Kidney epithelial cell (primary cell): ENCODE measurements at regions not wholly inside any gene's neighbourhood (a gene's known extent, or its start where the extent isn't known, plus 50 kb on each side); places are given as distances from the start of the nearest gene placed in this dataset.
A peak's percentile ranks its signal among the peaks of the same experiment; 100 is the strongest.

ENCODE experiments used
- DNase-seq: peaks from one replicate; pipeline ENCODE4 v3.0.0-alpha.2; 2010; ENCODE audit warnings: low read depth
- H3K27me3 ChIP-seq: 2 replicates; pipeline ENCODE4 v1.6.0; 2011; ENCODE audit warnings: low read length; ENCODE audit not compliant: control insufficient read depth, insufficient read depth
- H3K36me3 ChIP-seq: 2 replicates; pipeline ENCODE4 v1.5.1; 2011; ENCODE audit warnings: low read length; ENCODE audit not compliant: control insufficient read depth, insufficient read depth
- H3K4me3 ChIP-seq: 2 replicates; pipeline ENCODE4 v1.5.1; 2011; ENCODE audit warnings: low read depth, mild to moderate bottlenecking, control low read depth, low read length
- TF ChIP-seq, protein P1 (sequence below): IDR thresholded peaks from 2 replicates; pipeline ENCODE4 v1.5.1; 2011; ENCODE audit warnings: mild to moderate bottlenecking, moderate library complexity, low read length, control low read depth, inconsistent platforms; ENCODE audit not compliant: insufficient read depth, poor library complexity, severe bottlenecking

DNA sequence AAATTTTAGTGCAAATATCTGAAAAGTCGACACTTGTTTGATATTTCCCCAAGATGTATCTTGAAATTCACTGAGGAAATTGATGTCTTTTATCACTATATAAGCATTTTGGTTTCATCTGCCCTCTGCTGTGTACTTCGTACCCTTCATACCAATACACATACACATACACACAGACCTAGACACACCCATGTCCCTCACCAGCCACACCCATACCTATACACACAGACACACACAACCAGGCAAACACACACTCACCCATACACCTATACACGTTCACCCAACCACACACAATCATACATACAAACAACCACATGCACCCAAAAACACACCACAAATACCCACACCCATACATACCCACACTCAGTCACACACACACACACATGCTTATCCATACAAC lies 367.8 kb downstream of the HINT1 start:
- H3K36me3 ChIP-seq, result no peaks in the 10 kb centered on the region
- no peak for DNase-seq

DNA sequence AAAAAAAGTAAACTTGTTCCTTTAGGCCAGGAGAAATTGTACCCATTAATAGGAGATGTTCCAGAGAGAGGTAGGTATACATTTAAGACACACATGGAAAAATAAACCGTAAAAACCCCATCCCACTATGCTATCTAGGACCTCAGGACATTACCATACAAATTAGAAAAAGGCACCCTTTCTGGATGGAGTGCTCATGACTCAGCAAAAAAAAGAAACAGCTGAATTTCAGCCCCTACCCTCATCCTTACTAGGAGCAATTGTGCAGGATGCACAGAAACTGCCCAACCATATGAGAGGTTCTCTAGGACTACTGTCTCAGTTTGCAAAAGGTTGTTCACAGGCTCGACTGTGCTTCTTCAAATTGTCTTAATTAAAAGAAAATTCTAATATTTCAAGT lies 368.2 kb downstream of the HINT1 start:
- Histone ChIP-seq H3K4me3 (no peak overlapping the region), H3K36me3 (no peaks in the 10 kb centered on the region)
- TF ChIP-seq, protein P1, sequence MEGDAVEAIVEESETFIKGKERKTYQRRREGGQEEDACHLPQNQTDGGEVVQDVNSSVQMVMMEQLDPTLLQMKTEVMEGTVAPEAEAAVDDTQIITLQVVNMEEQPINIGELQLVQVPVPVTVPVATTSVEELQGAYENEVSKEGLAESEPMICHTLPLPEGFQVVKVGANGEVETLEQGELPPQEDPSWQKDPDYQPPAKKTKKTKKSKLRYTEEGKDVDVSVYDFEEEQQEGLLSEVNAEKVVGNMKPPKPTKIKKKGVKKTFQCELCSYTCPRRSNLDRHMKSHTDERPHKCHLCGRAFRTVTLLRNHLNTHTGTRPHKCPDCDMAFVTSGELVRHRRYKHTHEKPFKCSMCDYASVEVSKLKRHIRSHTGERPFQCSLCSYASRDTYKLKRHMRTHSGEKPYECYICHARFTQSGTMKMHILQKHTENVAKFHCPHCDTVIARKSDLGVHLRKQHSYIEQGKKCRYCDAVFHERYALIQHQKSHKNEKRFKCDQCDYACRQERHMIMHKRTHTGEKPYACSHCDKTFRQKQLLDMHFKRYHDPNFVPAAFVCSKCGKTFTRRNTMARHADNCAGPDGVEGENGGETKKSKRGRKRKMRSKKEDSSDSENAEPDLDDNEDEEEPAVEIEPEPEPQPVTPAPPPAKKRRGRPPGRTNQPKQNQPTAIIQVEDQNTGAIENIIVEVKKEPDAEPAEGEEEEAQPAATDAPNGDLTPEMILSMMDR, result no peak

More for the DNA sequence above, 367.8 kb downstream of the HINT1 start:
- no peak overlapping the region for H3K4me3 ChIP-seq
- no peaks in the 10 kb centered on the region for H3K27me3 ChIP-seq
- TF ChIP-seq, protein P1, result no peak

DNA sequence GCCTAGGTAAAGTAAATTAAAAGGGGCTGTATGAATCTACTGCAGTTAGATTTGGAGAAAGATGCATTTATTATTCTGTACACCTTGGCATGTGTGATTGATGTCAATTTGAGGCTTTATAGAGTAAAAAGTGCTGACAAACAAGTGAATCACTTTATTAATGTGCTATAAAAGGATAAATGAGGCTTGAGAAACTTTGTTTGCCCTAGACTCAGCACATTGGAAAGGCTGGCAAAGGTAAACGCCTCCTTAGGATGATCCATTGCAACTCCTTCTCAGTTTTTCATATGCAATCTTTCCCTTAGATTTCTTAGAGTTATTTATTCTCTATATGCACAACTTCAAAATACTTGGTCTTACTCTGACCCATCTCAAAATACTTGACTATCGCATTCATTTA lies 369.0 kb downstream of the HINT1 start:
- TF ChIP-seq, protein P1, result no peak
- H3K36me3 ChIP-seq, result no peaks in the 10 kb centered on the region

More for the DNA sequence above, 368.2 kb downstream of the HINT1 start:
- no peaks in the 10 kb centered on the region for H3K27me3 ChIP-seq
- DNase-seq, result no peak

DNA sequence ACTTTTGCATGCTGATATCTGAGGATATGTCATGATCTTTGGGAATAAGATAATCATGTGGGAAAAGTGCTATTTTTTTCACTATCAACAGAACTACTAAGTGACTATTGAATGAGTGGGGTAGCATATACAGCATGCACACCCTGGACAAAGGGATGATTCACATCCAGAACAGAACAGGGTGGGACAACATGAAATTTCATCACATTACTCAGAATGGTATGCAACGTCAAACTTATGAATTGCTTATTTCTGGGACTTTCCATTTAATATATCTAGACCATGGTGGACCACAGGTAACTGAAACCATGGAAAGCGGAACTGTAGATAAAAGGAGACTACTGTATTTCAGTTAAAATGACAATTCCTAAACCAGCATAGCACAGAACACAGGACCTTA lies 370.0 kb downstream of the HINT1 start:
- no peaks in the 10 kb centered on the region for H3K36me3 ChIP-seq
- DNase-seq, result no peak
- no peak overlapping the region for H3K4me3 ChIP-seq
- H3K27me3 ChIP-seq, result no peaks in the 10 kb centered on the region
- TF ChIP-seq, protein P1, result no peak

More for the DNA sequence above, 369.0 kb downstream of the HINT1 start:
- Histone ChIP-seq H3K27me3 (no peaks in the 10 kb centered on the region), H3K4me3 (no peak overlapping the region)
- DNase-seq, result no peak

- no peaks in the 10 kb centered on the region for H3K27me3 ChIP-seq
- H3K4me3 ChIP-seq, result no peak overlapping the region
- TF ChIP-seq, protein P1, result no peak
- DNase-seq, result no peak
- no peaks in the 10 kb centered on the region for H3K36me3 ChIP-seq
Observed at GRCh38 chr5:130777794-130778193, 387.3 kb downstream of the HINT1 start.

- no peak overlapping the region for H3K4me3 ChIP-seq
- TF ChIP-seq, protein P1, result peak; percentile 20
- no peaks in the 10 kb centered on the region for H3K36me3 ChIP-seq
- no peaks in the 10 kb centered on the region for H3K27me3 ChIP-seq
- DNase-seq, result peak; percentile 61
Observed at GRCh38 chr5:130773813-130774212, 391.2 kb downstream of the HINT1 start.
